Common myeloid progenitor, CD34-positive (primary cell): ENCODE measurements at regions not wholly inside any gene's neighbourhood (a gene's known extent, or its start where the extent isn't known, plus 50 kb on each side); places are given as distances from the start of the nearest gene placed in this dataset.
"Not testable (repeated sequence)": the region's sequence is repeated elsewhere in the genome, so short reads cannot be mapped to it uniquely, and the experiment has no call there.

Source experiments
- CTCF ChIA-PET: fragments of 350-600 bp; sonication (Branson Sonifier 250); formaldehyde crosslinking; loops from one replicate; lab custom pipeline; 2021; ENCODE audit warnings: antibody characterized with exemption; lab: Charles Lee
- POLR2A ChIA-PET: fragments of 350-600 bp; sonication (Branson Sonifier 250); formaldehyde crosslinking; loops from one replicate; lab custom pipeline; 2021; ENCODE audit warnings: antibody characterized with exemption; lab: Charles Lee
- DNase-seq, 3 donors: peaks; one replicate each; pipeline versions ENCODE4 v3.0.0 to v3.0.0-alpha.2; 2013
- H3K27ac ChIP-seq, 2 experiments: 1 replicate in 1 of 2; 2 replicates in 1 of 2; pipeline ENCODE4 v1.7.0; 2013; ENCODE audit warnings: inconsistent platforms in 2 of 2, low read length in 2 of 2, mild to moderate bottlenecking in 2 of 2, low read depth in 1 of 2, moderate library complexity in 1 of 2; ENCODE audit not compliant: severe bottlenecking in 2 of 2, insufficient read depth in 1 of 2, poor library complexity in 1 of 2
- H3K27me3 ChIP-seq, 5 experiments: replicated peaks in 2 of 5; 1 replicate in 3 of 5; 2 replicates in 2 of 5; pipeline versions ENCODE4 v1.6.1 to v1.7.0; 2013; ENCODE audit warnings: low read length in 4 of 5, mild to moderate bottlenecking in 2 of 5, moderate library complexity in 2 of 5, inconsistent platforms in 1 of 5; ENCODE audit not compliant: insufficient read depth in 5 of 5, control insufficient read depth in 4 of 5
- H3K36me3 ChIP-seq, 4 experiments: 1 replicate in 2 of 4; 2 replicates in 2 of 4; pipeline versions ENCODE4 v1.6.1 to v1.7.0; 2013; ENCODE audit warnings: low read length in 3 of 4, control low read depth in 1 of 4, mild to moderate bottlenecking in 1 of 4; ENCODE audit not compliant: control insufficient read depth in 4 of 4, insufficient read depth in 4 of 4
- H3K4me1 ChIP-seq, 4 experiments: 1 replicate in 3 of 4; 2 replicates in 1 of 4; pipeline versions ENCODE4 v1.6.1 to v1.7.1; 2013; ENCODE audit warnings: low read length in 3 of 4, mild to moderate bottlenecking in 3 of 4, control low read depth in 1 of 4, inconsistent platforms in 1 of 4, moderate library complexity in 1 of 4; ENCODE audit not compliant: control insufficient read depth in 4 of 4, insufficient read depth in 4 of 4; ENCODE audit errors: control extremely low read depth in 1 of 4
- H3K4me3 ChIP-seq, 7 experiments: 1 replicate in 4 of 7; 2 replicates in 3 of 7; pipeline versions ENCODE4 v1.5.1 to v1.7.0; 2013; ENCODE audit warnings: mild to moderate bottlenecking in 7 of 7, low read length in 6 of 7, moderate library complexity in 6 of 7, inconsistent platforms in 2 of 7, low read depth in 2 of 7, control low read depth in 1 of 7; ENCODE audit not compliant: insufficient read depth in 4 of 7, control insufficient read depth in 1 of 7; ENCODE audit errors: extremely low read depth in 1 of 7
- H3K9me3 ChIP-seq, 5 experiments: 1 replicate in 4 of 5; 2 replicates in 1 of 5; pipeline versions ENCODE4 v1.6.1 to v1.7.1; 2013; ENCODE audit warnings: low read length in 4 of 5, mild to moderate bottlenecking in 2 of 5, inconsistent platforms in 1 of 5, low read depth in 1 of 5, moderate library complexity in 1 of 5; ENCODE audit not compliant: control insufficient read depth in 4 of 5, insufficient read depth in 2 of 5; ENCODE audit errors: control extremely low read depth in 1 of 5
- WGBS: methylation state at CpG from one replicate; pipeline ENCODE4 v1.1.5; 2013; ENCODE audit not compliant: insufficient coverage; 5-methylcytosine and 5-hydroxymethylcytosine counted together

DNA sequence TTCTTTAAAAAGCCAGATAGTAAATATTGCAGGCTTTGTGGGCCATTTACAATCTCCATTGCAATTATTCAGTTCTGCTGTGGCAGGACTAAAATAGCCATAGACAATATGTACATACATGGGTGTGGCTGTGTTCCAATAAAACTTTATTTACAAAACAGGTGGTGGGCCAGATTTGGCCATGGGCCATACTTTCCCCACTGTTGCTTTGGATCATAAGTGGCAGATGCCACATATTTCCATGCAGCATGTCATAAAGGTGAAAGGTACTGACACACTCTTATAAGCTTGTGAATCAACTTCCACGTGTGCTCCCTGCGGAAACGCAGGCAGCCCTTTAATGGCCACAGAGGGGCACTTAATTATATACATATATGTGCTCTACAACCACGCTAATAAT is 244.4 kb upstream of the FOXN3 start:
- CTCF ChIA-PET, result no interaction called here
- H3K4me1 ChIP-seq, result no peaks in the 10 kb centered on the region
- no peak overlapping the region for H3K4me3 ChIP-seq
- no peak overlapping the region for H3K27ac ChIP-seq
- no peaks in the 10 kb centered on the region for H3K36me3 ChIP-seq
- H3K27me3 ChIP-seq, result no peaks in the 10 kb centered on the region
- DNase-seq, result no peak
- WGBS, result 93% methylated on average over 3 of the region's 4 CpGs
- peaks cover 0 to 2% (median 0%) of the 10 kb centered on the region in 5 experiments for H3K9me3 ChIP-seq
- POLR2A ChIA-PET, result no interaction called here

DNA sequence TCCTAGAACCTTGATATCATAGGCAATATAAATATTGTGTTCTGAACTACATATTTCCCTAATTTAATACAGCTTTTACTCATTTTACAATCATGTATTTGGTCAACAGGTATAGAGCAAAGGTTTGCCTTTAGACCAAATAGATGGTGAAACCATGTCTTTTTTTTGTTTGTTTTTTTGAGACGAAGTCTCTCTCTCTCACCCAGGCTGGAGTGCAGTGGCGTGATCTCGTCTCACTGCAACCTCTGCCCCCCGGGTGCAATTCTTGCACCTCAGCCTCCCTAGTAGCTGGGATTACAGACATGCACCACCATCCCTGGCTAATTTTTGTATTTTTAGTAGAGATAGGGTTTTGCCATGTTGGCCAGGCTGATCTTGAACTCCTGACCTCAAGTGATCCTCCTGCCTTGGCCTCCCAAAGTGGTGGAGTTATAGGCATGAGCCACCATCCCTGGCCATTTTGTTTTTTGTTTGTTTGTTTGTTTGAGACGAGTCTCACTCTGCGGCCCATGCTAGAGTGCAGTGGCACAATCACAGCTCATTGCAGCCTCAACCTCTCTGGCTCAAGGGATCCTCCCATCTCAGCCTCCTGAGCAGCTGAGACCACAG is 243.7 kb upstream of the FOXN3 start:
- H3K4me1 ChIP-seq, H3K27ac ChIP-seq, H3K4me3 ChIP-seq, CTCF ChIA-PET, H3K9me3 ChIP-seq, H3K36me3 ChIP-seq, DNase-seq, H3K27me3 ChIP-seq: not testable (repeated sequence)
- WGBS, result 100% methylated on average over 3 of the region's 6 CpGs
- POLR2A ChIA-PET, result interaction anchor here (0.5 kb wide), 1 partner anchor 109 kb away, joined by 3 read pairs; no protein-coding TSS in a partner anchor

GRCh38 chr14:89660166-89660565 is 243.1 kb upstream of the FOXN3 start:
- POLR2A ChIA-PET, result interaction anchor here (0.5 kb wide), 1 partner anchor 109 kb away, joined by 3 read pairs; no protein-coding TSS in a partner anchor
- peaks cover 0 to 4% (median 0%) of the 10 kb centered on the region in 5 experiments for H3K9me3 ChIP-seq
- H3K36me3 ChIP-seq, result no peaks in the 10 kb centered on the region
- H3K27ac ChIP-seq, result no peak overlapping the region
- no peaks in the 10 kb centered on the region for H3K4me1 ChIP-seq
- DNase-seq, result no peak
- 91% methylated on average over 4 of the region's 5 CpGs for WGBS
- no peak overlapping the region for H3K4me3 ChIP-seq
- CTCF ChIA-PET, result no interaction called here
- no peaks in the 10 kb centered on the region for H3K27me3 ChIP-seq

DNA sequence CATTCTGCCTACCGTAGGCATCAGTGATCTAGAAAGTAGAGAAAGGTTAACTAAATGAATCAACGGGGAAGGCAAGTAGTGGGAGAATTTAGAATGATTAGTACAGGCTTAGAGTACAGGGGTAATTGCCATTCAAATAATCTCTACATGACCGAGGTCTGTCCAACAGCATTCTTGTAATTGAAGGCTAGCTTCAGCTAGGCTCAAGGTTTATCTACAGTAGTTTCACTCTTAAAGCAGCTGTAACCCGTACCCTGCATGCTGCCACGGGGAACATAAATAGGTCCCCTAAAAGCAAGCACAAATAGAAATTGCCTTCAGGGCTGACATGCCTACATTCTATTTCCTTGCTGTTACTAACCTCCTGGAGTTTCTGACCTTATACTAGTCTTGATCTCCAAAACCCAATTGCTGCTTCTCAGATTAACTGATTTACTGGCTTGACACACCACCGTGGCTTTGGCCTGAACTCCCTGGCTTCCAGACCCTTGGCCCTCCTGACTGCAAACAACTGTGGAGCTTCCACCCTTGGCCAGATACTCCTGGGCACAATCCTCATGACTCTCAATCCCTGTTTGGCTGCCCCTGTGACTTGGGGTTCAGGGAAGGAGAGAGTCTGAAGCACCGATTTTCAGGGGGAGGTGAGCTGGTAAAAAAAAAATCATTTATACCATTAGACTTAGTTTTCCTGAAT is 242.1 kb upstream of the FOXN3 start:
- Histone ChIP-seq H3K9me3 (peaks cover 0 to 4% (median 0%) of the 10 kb centered on the region in 5 experiments), H3K4me1 (no peaks in the 10 kb centered on the region), H3K27me3 (no peaks in the 10 kb centered on the region), H3K36me3 (no peaks in the 10 kb centered on the region), H3K27ac (no peak overlapping the region), H3K4me3 (no peak overlapping the region)
- POLR2A ChIA-PET, result interaction anchor here (0.5 kb wide), 1 partner anchor 88 kb away, joined by 3 read pairs; no protein-coding TSS in a partner anchor
- CTCF ChIA-PET, result interaction anchor here (0.6 to 1.4 kb wide), 2 partner anchors 9 to 13 kb away, joined by 3 to 4 read pairs; no protein-coding TSS in a partner anchor
- 83% methylated on average over 5 of the region's 7 CpGs for WGBS
- no peak for DNase-seq

GRCh38 chr14:89657014-89657413 is 240.0 kb upstream of the FOXN3 start:
- no peaks in the 10 kb centered on the region for H3K27me3 ChIP-seq
- H3K36me3 ChIP-seq, result no peaks in the 10 kb centered on the region
- peaks cover 0 to 4% (median 0%) of the 10 kb centered on the region in 5 experiments for H3K9me3 ChIP-seq
- no CpG with 5 or more reads among the region's 1 CpG for WGBS
- ChIA-PET CTCF (interaction anchor here (0.6 kb wide), 1 partner anchor 19 kb away, joined by 3 read pairs; no protein-coding TSS in a partner anchor), POLR2A (no interaction called here)
- H3K4me1 ChIP-seq, result no peaks in the 10 kb centered on the region
- no peak overlapping the region for H3K27ac ChIP-seq
- DNase-seq, result no peak
- H3K4me3 ChIP-seq, result no peak overlapping the region

DNA sequence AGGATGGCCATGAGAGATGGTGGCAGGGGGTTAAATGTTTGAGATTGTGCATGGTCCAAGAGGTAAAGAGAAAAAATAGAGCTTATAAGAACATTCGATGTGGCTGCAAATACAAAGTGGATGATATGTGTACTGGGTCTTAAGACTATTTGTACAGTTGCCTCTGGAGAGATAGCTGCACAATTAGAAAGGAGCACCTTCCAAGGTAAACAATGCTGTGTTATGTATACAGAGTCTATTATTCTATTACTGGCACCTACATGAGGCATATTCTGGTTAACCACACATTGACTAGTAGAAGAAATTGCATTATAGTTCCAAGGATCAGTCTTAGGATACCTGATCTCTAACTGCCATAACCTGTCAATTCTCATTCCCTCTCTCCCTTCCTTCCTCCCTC is 238.0 kb upstream of the FOXN3 start:
- Histone ChIP-seq H3K9me3 (peaks cover 0 to 4% (median 0%) of the 10 kb centered on the region in 5 experiments), H3K36me3 (no peaks in the 10 kb centered on the region), H3K4me3 (no peak overlapping the region), H3K4me1 (peaks cover 0 to 6% (median 1%) of the 10 kb centered on the region in 4 experiments), H3K27me3 (no peaks in the 10 kb centered on the region), H3K27ac (no peak overlapping the region)
- POLR2A ChIA-PET, result no interaction called here
- no peak for DNase-seq
- WGBS, result 80% methylated on average over 1 of the region's 1 CpG
- CTCF ChIA-PET, result no interaction called here

GRCh38 chr14:89652352-89652751 is 235.3 kb upstream of the FOXN3 start:
- POLR2A ChIA-PET, result no interaction called here
- Histone ChIP-seq H3K27me3 (no peaks in the 10 kb centered on the region), H3K4me1 (peaks cover 0 to 17% (median 4%) of the 10 kb centered on the region in 4 experiments), H3K27ac (no peak overlapping the region), H3K4me3 (no peak overlapping the region), H3K9me3 (peaks cover 0 to 4% (median 0%) of the 10 kb centered on the region in 5 experiments), H3K36me3 (no peaks in the 10 kb centered on the region)
- WGBS, result 82% methylated on average over 2 of the region's 4 CpGs
- CTCF ChIA-PET, result no interaction called here
- no peak for DNase-seq
